ENCODE measurements at regions not wholly inside any gene's neighbourhood (a gene's known extent, or its start where the extent isn't known, plus 50 kb on each side); places are given as distances from the start of the nearest gene placed in this dataset.

GRCh38 chr3:72352176-72352575 is 496.1 kb downstream of the SHQ1 start:
- no peak overlapping the region for H3K4me3 ChIP-seq (ENCODE audit: low read depth, low read length)
- TF ChIP-seq POLR2A (IDR thresholded peaks at IDR 0.05; ENCODE audit: extremely low read depth, insufficient read length) (no peak), CTCF (IDR thresholded peaks at IDR 0.05; ENCODE audit: low read depth, low read length) (no peak), MYC (IDR thresholded peaks at IDR 0.05; ENCODE audit: low read depth, low read length) (no peak), MAX (IDR thresholded peaks at IDR 0.05; ENCODE audit: low read depth, low read length) (no peak)
- DNase-seq (ENCODE audit: low read depth): no peak

- H3K4me3 ChIP-seq (ENCODE audit: low read depth, low read length): no peak overlapping the region
- DNase-seq (ENCODE audit: low read depth): no peak
- TF ChIP-seq CTCF (IDR thresholded peaks at IDR 0.05; ENCODE audit: low read depth, low read length): no peak
- TF ChIP-seq MAX (IDR thresholded peaks at IDR 0.05; ENCODE audit: low read depth, low read length): no peak
- no peak for TF ChIP-seq MYC (IDR thresholded peaks at IDR 0.05; ENCODE audit: low read depth, low read length)
- no peak for TF ChIP-seq POLR2A (IDR thresholded peaks at IDR 0.05; ENCODE audit: extremely low read depth, insufficient read length)
These were observed 496.7 kb downstream of the SHQ1 start for GRCh38 chr3:72351536-72351935.

GRCh38 chr3:72350761-72351505 is 497.3 kb downstream of the SHQ1 start:
- TF ChIP-seq MAX (IDR thresholded peaks at IDR 0.05; ENCODE audit: low read depth, low read length) (no peak), MYC (IDR thresholded peaks at IDR 0.05; ENCODE audit: low read depth, low read length) (no peak), CTCF (IDR thresholded peaks at IDR 0.05; ENCODE audit: low read depth, low read length) (no peak), POLR2A (IDR thresholded peaks at IDR 0.05; ENCODE audit: extremely low read depth, insufficient read length) (no peak)
- no peak for DNase-seq (ENCODE audit: low read depth)
- no peak overlapping the region for H3K4me3 ChIP-seq (ENCODE audit: low read depth, low read length)

- TF ChIP-seq CTCF (IDR thresholded peaks at IDR 0.05; ENCODE audit: low read depth, low read length) (no peak), POLR2A (IDR thresholded peaks at IDR 0.05; ENCODE audit: extremely low read depth, insufficient read length) (no peak), MAX (IDR thresholded peaks at IDR 0.05; ENCODE audit: low read depth, low read length) (no peak), MYC (IDR thresholded peaks at IDR 0.05; ENCODE audit: low read depth, low read length) (no peak)
- no peak overlapping the region for H3K4me3 ChIP-seq (ENCODE audit: low read depth, low read length)
- DNase-seq (ENCODE audit: low read depth): no peak
These were observed 499.9 kb downstream of the SHQ1 start for GRCh38 chr3:72348357-72348756.

GRCh38 chr3:72347819-72348319 is 500.4 kb downstream of the SHQ1 start:
- TF ChIP-seq MAX (IDR thresholded peaks at IDR 0.05; ENCODE audit: low read depth, low read length): peak; percentile 60
- no peak for TF ChIP-seq POLR2A (IDR thresholded peaks at IDR 0.05; ENCODE audit: extremely low read depth, insufficient read length)
- 0 out of 2 replicates have a peak, but pooled peaks have one; percentile 22 for TF ChIP-seq MYC (IDR thresholded peaks at IDR 0.05; ENCODE audit: low read depth, low read length)
- no peak for TF ChIP-seq CTCF (IDR thresholded peaks at IDR 0.05; ENCODE audit: low read depth, low read length)
- DNase-seq (ENCODE audit: low read depth): peak; percentile 89
- H3K4me3 ChIP-seq (ENCODE audit: low read depth, low read length): no peak overlapping the region
